ENCODE measurements at regions not wholly inside any gene's neighbourhood (a gene's known extent, or its start where the extent isn't known, plus 50 kb on each side); places are given as distances from the start of the nearest gene placed in this dataset.

DNA sequence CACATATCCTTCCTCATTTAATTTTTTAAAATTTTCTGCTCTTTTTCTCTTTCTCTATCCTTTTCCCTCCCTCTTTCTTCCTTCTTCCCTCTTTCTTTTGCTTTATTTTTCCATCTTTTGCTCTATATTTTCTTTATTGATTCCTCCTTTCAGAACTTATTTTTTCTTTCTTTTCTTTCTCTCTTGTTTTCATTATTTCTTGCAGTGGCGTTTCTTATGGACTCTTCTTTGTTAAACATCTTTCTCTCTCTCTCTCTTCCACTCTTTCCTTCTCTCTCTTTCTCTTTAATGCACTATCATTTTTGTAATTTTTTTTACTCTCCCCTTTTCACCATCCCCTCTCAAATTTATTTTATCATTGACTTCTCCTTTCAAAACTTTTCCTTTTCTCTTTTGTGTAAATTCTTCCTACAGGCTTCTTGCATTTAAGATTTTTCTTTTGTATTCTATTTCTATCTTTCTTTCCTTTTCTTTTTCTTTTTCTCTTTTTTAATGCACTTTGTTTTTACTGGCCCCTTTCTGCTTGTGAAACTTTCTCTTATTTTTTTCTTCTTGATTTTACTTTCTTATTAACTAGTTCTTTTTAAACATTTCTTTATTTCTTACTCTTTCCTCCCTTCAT, 97.0 kb downstream of the RBMX2 start:
- TF ChIP-seq, protein P1, sequence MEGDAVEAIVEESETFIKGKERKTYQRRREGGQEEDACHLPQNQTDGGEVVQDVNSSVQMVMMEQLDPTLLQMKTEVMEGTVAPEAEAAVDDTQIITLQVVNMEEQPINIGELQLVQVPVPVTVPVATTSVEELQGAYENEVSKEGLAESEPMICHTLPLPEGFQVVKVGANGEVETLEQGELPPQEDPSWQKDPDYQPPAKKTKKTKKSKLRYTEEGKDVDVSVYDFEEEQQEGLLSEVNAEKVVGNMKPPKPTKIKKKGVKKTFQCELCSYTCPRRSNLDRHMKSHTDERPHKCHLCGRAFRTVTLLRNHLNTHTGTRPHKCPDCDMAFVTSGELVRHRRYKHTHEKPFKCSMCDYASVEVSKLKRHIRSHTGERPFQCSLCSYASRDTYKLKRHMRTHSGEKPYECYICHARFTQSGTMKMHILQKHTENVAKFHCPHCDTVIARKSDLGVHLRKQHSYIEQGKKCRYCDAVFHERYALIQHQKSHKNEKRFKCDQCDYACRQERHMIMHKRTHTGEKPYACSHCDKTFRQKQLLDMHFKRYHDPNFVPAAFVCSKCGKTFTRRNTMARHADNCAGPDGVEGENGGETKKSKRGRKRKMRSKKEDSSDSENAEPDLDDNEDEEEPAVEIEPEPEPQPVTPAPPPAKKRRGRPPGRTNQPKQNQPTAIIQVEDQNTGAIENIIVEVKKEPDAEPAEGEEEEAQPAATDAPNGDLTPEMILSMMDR (conservative IDR thresholded peaks at IDR 0.05 in 1 of 2, IDR thresholded peaks at IDR 0.05 in 1 of 2; ENCODE audit: low read depth in 1 of 2, low read length in 2 of 2): no peak
- no peak for TF ChIP-seq EZH2 (IDR thresholded peaks at IDR 0.05; ENCODE audit: low read length, missing control alignments)
- no peaks in the 10 kb centered on the region for H3K9me3 ChIP-seq (ENCODE audit: control insufficient read depth, insufficient read depth, low read depth, low read length)
- H3K9ac ChIP-seq (ENCODE audit: insufficient read depth, low read length): no peak overlapping the region
- no peaks in the 10 kb centered on the region for H4K20me1 ChIP-seq (ENCODE audit: control insufficient read depth, extremely low read depth, insufficient read depth, low read length)
- no peak overlapping the region for H3K4me3 ChIP-seq (replicated peaks in 1 of 4; ENCODE audit: control extremely low read depth in 1 of 4, insufficient read depth in 1 of 4, low read depth in 3 of 4, low read length in 4 of 4)
- H3K79me2 ChIP-seq (ENCODE audit: control insufficient read depth, insufficient read depth, low read length): no peaks in the 10 kb centered on the region
- H3K4me1 ChIP-seq (ENCODE audit: control insufficient read depth, extremely low read depth, insufficient read depth, low read length): no peaks in the 10 kb centered on the region
- no peak overlapping the region for H3K4me2 ChIP-seq (ENCODE audit: extremely low read depth, insufficient read depth, low read length)
- H3K27me3 ChIP-seq (ENCODE audit: control insufficient read depth, insufficient read depth, low read length): no peaks in the 10 kb centered on the region
- H3K27ac ChIP-seq (ENCODE audit: insufficient read depth, low read length): no peak overlapping the region
- DNase-seq (ENCODE audit: low read depth in 2 of 2): no peak
- no peaks in the 10 kb centered on the region for H3K36me3 ChIP-seq (ENCODE audit: control insufficient read depth, insufficient read depth, low read length)
- no peak overlapping the region for H2AFZ ChIP-seq (ENCODE audit: low read length)

DNA sequence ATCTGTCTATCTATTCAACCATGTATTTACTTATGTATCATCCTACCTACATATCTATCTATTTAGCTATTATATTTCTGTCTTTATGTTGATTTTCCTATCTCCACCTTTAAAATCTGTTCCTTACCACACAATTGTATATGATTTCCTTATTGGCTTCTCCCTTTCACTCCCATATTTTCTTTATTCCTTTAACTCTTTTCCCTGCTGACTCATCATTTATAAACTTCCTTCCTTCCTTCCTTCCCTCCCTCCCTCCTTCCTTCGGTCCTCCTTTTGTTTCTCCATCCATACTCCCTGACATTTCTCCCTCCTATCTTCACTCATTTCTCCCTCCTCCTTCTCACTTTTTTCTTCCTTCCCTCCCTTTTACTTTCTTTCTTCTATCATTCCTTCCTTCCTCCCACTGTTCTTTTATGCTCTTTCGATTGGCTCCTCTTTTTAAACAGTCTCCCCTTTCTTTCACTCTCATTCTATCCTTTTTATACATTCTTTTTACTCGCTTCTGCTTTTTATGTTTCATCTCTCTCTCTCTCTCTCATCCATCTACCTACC, 100.3 kb downstream of the RBMX2 start:
- Histone ChIP-seq H3K4me2 (ENCODE audit: extremely low read depth, insufficient read depth, low read length) (no peak overlapping the region), H3K4me3 (replicated peaks in 1 of 4; ENCODE audit: control extremely low read depth in 1 of 4, insufficient read depth in 1 of 4, low read depth in 3 of 4, low read length in 4 of 4) (no peak overlapping the region), H3K27ac (ENCODE audit: insufficient read depth, low read length) (no peak overlapping the region), H3K9ac (ENCODE audit: insufficient read depth, low read length) (no peak overlapping the region), H3K9me3 (ENCODE audit: control insufficient read depth, insufficient read depth, low read depth, low read length) (no peaks in the 10 kb centered on the region), H3K79me2 (ENCODE audit: control insufficient read depth, insufficient read depth, low read length) (no peaks in the 10 kb centered on the region), H2AFZ (ENCODE audit: low read length) (no peak overlapping the region), H3K4me1 (ENCODE audit: control insufficient read depth, extremely low read depth, insufficient read depth, low read length) (no peaks in the 10 kb centered on the region), H3K36me3 (ENCODE audit: control insufficient read depth, insufficient read depth, low read length) (no peaks in the 10 kb centered on the region), H3K27me3 (ENCODE audit: control insufficient read depth, insufficient read depth, low read length) (no peaks in the 10 kb centered on the region), H4K20me1 (ENCODE audit: control insufficient read depth, extremely low read depth, insufficient read depth, low read length) (no peaks in the 10 kb centered on the region)
- TF ChIP-seq EZH2 (IDR thresholded peaks at IDR 0.05; ENCODE audit: low read length, missing control alignments): no peak
- TF ChIP-seq, protein P1 (conservative IDR thresholded peaks at IDR 0.05 in 1 of 2, IDR thresholded peaks at IDR 0.05 in 1 of 2; ENCODE audit: low read depth in 1 of 2, low read length in 2 of 2): no peak
- no peak for DNase-seq (ENCODE audit: low read depth in 2 of 2)

DNA sequence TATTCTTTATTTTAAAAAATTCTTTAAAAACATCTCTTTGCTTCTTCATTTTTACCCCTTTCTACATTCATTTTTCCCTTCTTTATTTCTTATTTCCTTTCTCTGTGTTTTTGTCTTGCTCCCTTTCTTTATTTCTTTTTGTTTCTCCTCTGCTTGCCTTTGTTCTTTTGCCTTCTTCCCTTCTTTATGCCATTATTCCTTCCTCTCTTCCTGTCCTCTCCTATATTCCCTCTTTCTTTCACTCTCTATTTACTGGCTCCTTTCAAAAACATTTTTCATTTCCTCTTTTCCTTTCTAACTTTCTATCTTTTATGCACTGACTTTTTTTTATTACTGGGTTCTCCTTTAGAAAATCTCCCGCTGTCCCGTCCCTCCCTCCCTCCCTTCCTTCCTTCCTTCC, 102.2 kb downstream of the RBMX2 start:
- Histone ChIP-seq H3K79me2 (ENCODE audit: control insufficient read depth, insufficient read depth, low read length) (no peaks in the 10 kb centered on the region), H4K20me1 (ENCODE audit: control insufficient read depth, extremely low read depth, insufficient read depth, low read length) (no peaks in the 10 kb centered on the region), H3K36me3 (ENCODE audit: control insufficient read depth, insufficient read depth, low read length) (no peaks in the 10 kb centered on the region), H3K4me3 (replicated peaks in 1 of 4; ENCODE audit: control extremely low read depth in 1 of 4, insufficient read depth in 1 of 4, low read depth in 3 of 4, low read length in 4 of 4) (no peak overlapping the region), H3K4me1 (ENCODE audit: control insufficient read depth, extremely low read depth, insufficient read depth, low read length) (no peaks in the 10 kb centered on the region), H3K9ac (ENCODE audit: insufficient read depth, low read length) (no peak overlapping the region), H3K4me2 (ENCODE audit: extremely low read depth, insufficient read depth, low read length) (no peak overlapping the region), H3K27ac (ENCODE audit: insufficient read depth, low read length) (no peak overlapping the region), H2AFZ (ENCODE audit: low read length) (no peak overlapping the region), H3K9me3 (ENCODE audit: control insufficient read depth, insufficient read depth, low read depth, low read length) (no peaks in the 10 kb centered on the region), H3K27me3 (ENCODE audit: control insufficient read depth, insufficient read depth, low read length) (no peaks in the 10 kb centered on the region)
- no peak for TF ChIP-seq EZH2 (IDR thresholded peaks at IDR 0.05; ENCODE audit: low read length, missing control alignments)
- TF ChIP-seq, protein P1 (conservative IDR thresholded peaks at IDR 0.05 in 1 of 2, IDR thresholded peaks at IDR 0.05 in 1 of 2; ENCODE audit: low read depth in 1 of 2, low read length in 2 of 2): no peak
- no peak for DNase-seq (ENCODE audit: low read depth in 2 of 2)
